NCI-H1436 treated with DMSO at 0.1 percent for 48 hours (cell line): ENCODE measurements at regions not wholly inside any gene's neighbourhood (a gene's known extent, or its start where the extent isn't known, plus 50 kb on each side); places are given as distances from the start of the nearest gene placed in this dataset.

ENCODE experiments used
- DNase-seq: peaks from one replicate; lab custom pipeline; 2025; lab: John Stamatoyannopoulos, UW

- DNase-seq = no peak
Observed at GRCh38 chr18:76255070-76255683, 239.9 kb downstream of the ZNF516 start.

GRCh38 chr18:76252880-76253279, 242.2 kb downstream of the ZNF516 start:
- no peak for DNase-seq

- DNase-seq = no peak
Observed at GRCh38 chr18:76252139-76252538, 242.9 kb downstream of the ZNF516 start.

- DNase-seq = no peak
Observed at GRCh38 chr18:76251691-76252090, 243.4 kb downstream of the ZNF516 start.

- no peak for DNase-seq
Observed at GRCh38 chr18:76246590-76246989, 248.5 kb downstream of the ZNF516 start.

- DNase-seq = no peak
Observed at GRCh38 chr18:76234676-76235060, 260.4 kb downstream of the ZNF516 start.

- DNase-seq = no peak
Observed at GRCh38 chr18:76233876-76234675, 261.0 kb downstream of the ZNF516 start.

GRCh38 chr18:76233406-76233805, 261.6 kb downstream of the ZNF516 start:
- no peak for DNase-seq

GRCh38 chr18:76232779-76233178, 262.3 kb downstream of the ZNF516 start:
- DNase-seq = no peak

GRCh38 chr18:76232010-76232409, 263.0 kb downstream of the ZNF516 start:
- no peak for DNase-seq

GRCh38 chr18:76231402-76231801, 263.6 kb downstream of the ZNF516 start:
- no peak for DNase-seq

- no peak for DNase-seq
Observed at GRCh38 chr18:76230791-76231190, 264.3 kb downstream of the ZNF516 start.

GRCh38 chr18:76228716-76229115, 266.3 kb downstream of the ZNF516 start:
- DNase-seq = no peak

- DNase-seq = no peak
Observed at GRCh38 chr18:76227759-76228158, 267.3 kb downstream of the ZNF516 start.

- no peak for DNase-seq
Observed at GRCh38 chr18:76223403-76223802, 271.6 kb downstream of the ZNF516 start.

- no peak for DNase-seq
Observed at GRCh38 chr18:76219023-76219422, 276.0 kb downstream of the ZNF516 start.

GRCh38 chr18:76216096-76216495, 278.9 kb downstream of the ZNF516 start:
- DNase-seq = no peak

- DNase-seq = peak; percentile 18
Observed at GRCh38 chr18:76213991-76214390, 281.1 kb downstream of the ZNF516 start.

- peak; percentile 94 for DNase-seq
Observed at GRCh38 chr18:76212960-76213359, 282.1 kb downstream of the ZNF516 start.

- no peak for DNase-seq
Observed at GRCh38 chr18:76209597-76209996, 285.4 kb downstream of the ZNF516 start.

GRCh38 chr18:76208678-76209306, 286.2 kb downstream of the ZNF516 start:
- no peak for DNase-seq

- no peak for DNase-seq
Observed at GRCh38 chr18:76205906-76206305, 289.1 kb downstream of the ZNF516 start.

- DNase-seq = no peak
Observed at GRCh38 chr18:76203552-76203951, 291.5 kb downstream of the ZNF516 start.
